Epithelial cell of esophagus (primary cell): ENCODE measurements at regions not wholly inside any gene's neighbourhood (a gene's known extent, or its start where the extent isn't known, plus 50 kb on each side); places are given as distances from the start of the nearest gene placed in this dataset.
"Not testable (repeated sequence)": the region's sequence is repeated elsewhere in the genome, so short reads cannot be mapped to it uniquely, and the experiment has no call there.

ENCODE experiments used
- DNase-seq: peaks from one replicate; pipeline ENCODE4 v3.0.0; 2010; ENCODE audit warnings: low read depth
- H3K4me3 ChIP-seq: 2 replicates; pipeline ENCODE4 v1.5.1; 2011; ENCODE audit warnings: mild to moderate bottlenecking, low read length, control low read depth
- CTCF ChIP-seq: IDR thresholded peaks from 2 replicates; pipeline ENCODE4 v1.5.1; 2011; ENCODE audit warnings: low read depth, mild to moderate bottlenecking, low read length, control low read depth, inconsistent platforms; ENCODE audit not compliant: insufficient read depth; ENCODE audit errors: missing control alignments

- DNase-seq: peak; percentile 2
- H3K4me3 ChIP-seq: no peak overlapping the region
- TF ChIP-seq CTCF: no peak
These were observed 1377.9 kb downstream of the RPIA start for GRCh38 chr2:90069290-90069894.

- TF ChIP-seq CTCF: no peak
- no peak for DNase-seq
- H3K4me3 ChIP-seq: no peak overlapping the region
These were observed 1384.8 kb downstream of the RPIA start for GRCh38 chr2:90076311-90076710.

- no peak for TF ChIP-seq CTCF
- H3K4me3 ChIP-seq: no peak overlapping the region
- DNase-seq: no peak
These were observed 1386.5 kb downstream of the RPIA start for GRCh38 chr2:90077948-90078347.

- DNase-seq: no peak
- no peak overlapping the region for H3K4me3 ChIP-seq
- TF ChIP-seq CTCF: no peak
These were observed 1387.9 kb downstream of the RPIA start for GRCh38 chr2:90079374-90079773.

- DNase-seq, H3K4me3 ChIP-seq: not testable (repeated sequence)
These were observed 1396.3 kb downstream of the RPIA start for GRCh38 chr2:90087792-90088191.

- not testable (repeated sequence) for H3K4me3 ChIP-seq
These were observed 1402.2 kb downstream of the RPIA start for GRCh38 chr2:90093571-90094270.

GRCh38 chr2:90097617-90098016 lies 1406.1 kb downstream of the RPIA start:
- not testable (repeated sequence) for H3K4me3 ChIP-seq, DNase-seq

More at GRCh38 chr2:90093571-90094270, 1402.2 kb downstream of the RPIA start:
- DNase-seq: not testable (repeated sequence)

- not testable (repeated sequence) for DNase-seq, H3K4me3 ChIP-seq
These were observed 1413.7 kb downstream of the RPIA start for GRCh38 chr2:90105142-90105541.

- not testable (repeated sequence) for DNase-seq, H3K4me3 ChIP-seq
These were observed 1431.9 kb downstream of the RPIA start for GRCh38 chr2:90123409-90123808.

GRCh38 chr2:90139046-90139445 lies 1447.6 kb downstream of the RPIA start:
- not testable (repeated sequence) for DNase-seq, H3K4me3 ChIP-seq

GRCh38 chr2:90141558-90141957 lies 1450.1 kb downstream of the RPIA start:
- DNase-seq, H3K4me3 ChIP-seq: not testable (repeated sequence)

GRCh38 chr2:90151805-90152204 lies 1460.3 kb downstream of the RPIA start:
- not testable (repeated sequence) for H3K4me3 ChIP-seq, DNase-seq

- not testable (repeated sequence) for H3K4me3 ChIP-seq, DNase-seq
These were observed 1479.5 kb downstream of the RPIA start for GRCh38 chr2:90170978-90171377.

GRCh38 chr2:90173081-90173480 lies 1481.6 kb downstream of the RPIA start:
- not testable (repeated sequence) for DNase-seq, H3K4me3 ChIP-seq

- not testable (repeated sequence) for DNase-seq, H3K4me3 ChIP-seq
These were observed 1488.1 kb downstream of the RPIA start for GRCh38 chr2:90179591-90179990.
